Dedifferentiated amniotic fluid mesenchymal stem cell (primary cell): ENCODE measurements at regions not wholly inside any gene's neighbourhood (a gene's known extent, or its start where the extent isn't known, plus 50 kb on each side); places are given as distances from the start of the nearest gene placed in this dataset.
"Not testable (repeated sequence)": the region's sequence is repeated elsewhere in the genome, so short reads cannot be mapped to it uniquely, and the experiment has no call there.

Experiments used
- DNase-seq: peaks from one replicate; pipeline ENCODE4 v3.0.0-alpha.2; 2016; ENCODE audit errors: extremely low spot score

- DNase-seq: no peak
These were observed 336.6 kb upstream of the API5 start for GRCh38 chr11:42975180-42975529.

DNA sequence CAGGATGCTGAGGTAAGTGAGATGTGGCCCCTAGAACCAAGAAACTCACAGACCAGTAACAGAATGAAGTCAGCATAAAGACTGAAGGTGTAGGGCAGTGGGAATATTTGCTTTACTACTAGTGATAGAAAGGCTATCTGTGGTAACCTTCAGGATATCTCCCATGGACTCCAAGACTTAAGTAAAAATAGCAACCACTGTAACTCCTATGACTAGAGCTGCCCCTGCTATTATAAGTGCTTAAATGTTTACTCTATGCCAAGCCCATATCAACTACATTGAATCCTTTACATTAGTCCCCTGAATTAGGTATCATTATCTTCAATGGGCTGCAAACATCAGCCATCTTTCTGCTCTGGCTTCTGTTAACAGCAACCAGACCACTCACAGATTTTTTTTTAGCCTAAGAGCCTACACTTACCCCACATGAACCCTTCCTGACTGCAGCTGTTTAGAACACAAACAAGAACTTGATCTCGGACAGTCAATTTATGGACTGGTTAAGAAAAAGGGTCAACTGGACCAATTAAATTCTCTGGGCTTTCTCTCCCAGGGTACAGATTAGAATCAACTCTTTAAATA, 335.1 kb upstream of the API5 start:
- DNase-seq: no peak

GRCh38 chr11:42992594-42992993, 319.2 kb upstream of the API5 start:
- no peak for DNase-seq

DNA sequence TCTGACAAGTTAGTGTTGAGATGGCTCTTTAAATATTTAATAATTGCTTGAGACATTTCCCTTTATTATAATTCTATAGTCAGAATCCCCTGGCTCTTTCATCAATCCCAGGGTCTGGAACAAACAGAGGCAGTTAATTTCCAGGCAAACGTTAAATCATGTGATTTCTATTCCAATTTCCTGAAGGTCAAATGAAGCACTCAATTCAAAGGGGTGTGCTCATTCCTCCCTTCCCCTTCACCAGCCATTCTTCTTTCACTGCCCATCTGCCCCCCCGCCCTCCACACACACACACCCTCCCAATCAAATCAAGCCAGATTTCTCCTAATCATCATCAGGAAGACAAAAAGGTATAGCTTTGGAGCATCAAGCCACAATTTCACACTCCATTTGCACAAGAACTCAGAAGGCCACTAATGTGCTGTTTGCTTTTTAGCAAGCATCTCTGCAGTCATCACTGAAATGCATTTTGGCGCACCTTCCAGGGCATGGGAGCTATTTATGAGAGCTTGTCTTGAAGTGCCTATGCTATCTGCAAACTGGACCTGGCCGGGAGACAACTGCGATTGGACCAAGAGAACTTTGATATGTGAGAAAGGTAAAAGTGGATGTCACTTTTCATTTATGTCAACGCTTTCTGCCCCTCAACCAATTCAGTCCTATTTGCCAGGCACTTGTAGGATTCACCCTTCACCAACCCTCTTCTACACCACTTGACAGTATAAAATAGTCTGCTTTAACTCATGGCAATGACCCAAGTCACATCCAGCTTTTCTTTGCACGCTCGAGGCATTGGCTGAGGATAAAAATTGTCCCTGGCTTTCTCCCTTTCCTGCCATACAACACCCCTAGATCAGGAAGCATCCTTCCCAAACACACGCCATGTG, 315.1 kb upstream of the API5 start:
- no peak for DNase-seq

DNA sequence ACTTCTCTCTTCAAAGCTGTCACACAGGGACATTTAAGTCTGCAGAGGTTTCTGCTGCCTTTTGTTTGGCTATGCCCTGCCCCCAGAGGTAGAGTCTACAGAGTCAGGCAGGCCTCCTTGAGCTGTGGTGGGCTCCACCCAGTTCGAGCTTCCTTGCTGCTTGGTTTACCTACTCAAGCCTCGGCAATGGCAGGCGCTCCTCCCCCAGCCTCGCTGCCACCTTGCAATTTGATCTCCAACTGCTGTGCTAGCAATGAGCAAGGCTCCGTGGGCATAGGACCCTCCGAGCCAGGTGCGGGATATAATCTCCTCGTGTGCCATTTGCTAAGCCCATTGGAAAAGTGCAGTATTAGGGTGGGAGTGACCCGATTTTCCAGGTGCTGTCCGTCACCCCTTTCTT, 306.9 kb upstream of the API5 start:
- not testable (repeated sequence) for DNase-seq

DNA sequence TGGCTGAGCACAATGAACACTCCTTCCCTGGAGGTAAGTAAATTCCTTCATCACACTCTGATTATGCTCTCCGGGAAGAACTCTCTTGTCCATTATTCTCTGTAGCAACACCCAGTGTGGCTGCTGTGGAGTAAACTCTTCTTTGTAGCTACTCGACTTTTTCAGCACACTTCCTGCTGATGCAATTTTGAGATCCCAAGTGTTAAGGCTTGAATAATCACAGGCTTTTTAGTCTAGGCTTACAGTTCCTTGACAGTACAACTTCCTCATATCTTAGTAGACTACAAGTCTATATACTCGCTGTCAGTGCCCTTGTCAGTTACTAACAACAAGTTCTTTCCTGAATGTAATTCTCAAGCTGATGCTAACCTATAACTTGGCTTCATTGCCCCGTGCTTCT, 301.8 kb upstream of the API5 start:
- no peak for DNase-seq

DNA sequence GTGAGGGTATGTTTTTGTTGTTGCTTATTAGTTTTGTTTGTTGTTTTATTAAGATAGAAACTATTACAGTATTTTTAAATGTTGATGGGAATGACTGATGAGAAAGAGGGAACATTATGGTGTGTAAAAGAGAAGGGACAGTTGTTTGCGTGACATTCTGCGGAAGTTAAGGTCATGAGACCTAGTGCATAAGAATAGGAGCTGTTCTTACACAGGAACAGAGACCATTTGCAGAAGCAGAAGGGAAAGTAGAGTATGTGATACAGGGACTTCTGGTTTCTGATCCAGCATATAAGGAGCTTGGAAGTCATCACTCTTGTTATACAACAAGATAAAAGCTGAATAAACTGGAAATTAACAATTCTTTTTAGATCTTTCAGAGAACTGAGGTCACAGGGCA, 299.2 kb upstream of the API5 start:
- DNase-seq: no peak

DNA sequence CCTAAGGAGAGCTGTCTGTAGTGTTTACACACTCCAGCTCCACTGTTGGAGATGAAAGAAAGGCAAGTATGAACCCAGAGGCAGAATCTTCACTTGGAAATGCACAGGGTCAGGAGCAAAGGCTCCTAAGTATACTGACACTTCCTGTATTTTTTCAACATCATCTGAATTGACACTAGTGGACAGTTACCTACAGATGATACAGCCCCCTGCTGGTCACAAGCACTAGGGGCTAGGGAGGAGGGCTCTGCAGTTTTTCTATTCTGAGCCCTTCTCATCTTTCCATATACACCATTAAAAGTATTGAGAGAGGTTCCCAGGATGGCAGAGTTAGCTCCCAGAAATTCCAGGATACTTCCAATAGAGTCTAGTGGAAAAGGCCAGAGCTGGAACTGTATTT, 290.3 kb upstream of the API5 start:
- no peak for DNase-seq

GRCh38 chr11:43034341-43034740, 277.5 kb upstream of the API5 start:
- DNase-seq: no peak

DNA sequence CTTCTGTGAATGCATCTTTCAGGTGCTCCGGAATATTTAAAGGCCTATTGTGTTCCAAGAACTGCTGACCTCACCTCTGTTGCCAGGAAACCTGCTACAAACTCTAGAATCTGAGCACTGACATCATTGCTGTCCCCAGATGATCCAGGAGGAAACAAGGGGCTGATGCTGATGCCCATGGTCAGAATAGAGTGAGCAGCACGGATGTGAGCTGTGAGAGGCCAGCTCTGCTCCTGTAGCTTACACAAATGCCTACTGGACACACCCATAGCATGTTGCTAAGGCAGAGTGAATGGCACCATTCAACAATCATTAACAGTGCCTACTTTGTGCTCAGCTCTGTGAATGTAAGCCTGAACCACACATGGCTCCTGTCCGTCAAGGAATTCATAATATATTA, 276.7 kb upstream of the API5 start:
- no peak for DNase-seq

- no peak for DNase-seq
These were observed 258.0 kb upstream of the API5 start for GRCh38 chr11:43053638-43054412.

- DNase-seq: no peak
These were observed 244.1 kb upstream of the API5 start for GRCh38 chr11:43067681-43068080.

- DNase-seq: no peak
These were observed 240.5 kb upstream of the API5 start for GRCh38 chr11:43071338-43071737.

DNA sequence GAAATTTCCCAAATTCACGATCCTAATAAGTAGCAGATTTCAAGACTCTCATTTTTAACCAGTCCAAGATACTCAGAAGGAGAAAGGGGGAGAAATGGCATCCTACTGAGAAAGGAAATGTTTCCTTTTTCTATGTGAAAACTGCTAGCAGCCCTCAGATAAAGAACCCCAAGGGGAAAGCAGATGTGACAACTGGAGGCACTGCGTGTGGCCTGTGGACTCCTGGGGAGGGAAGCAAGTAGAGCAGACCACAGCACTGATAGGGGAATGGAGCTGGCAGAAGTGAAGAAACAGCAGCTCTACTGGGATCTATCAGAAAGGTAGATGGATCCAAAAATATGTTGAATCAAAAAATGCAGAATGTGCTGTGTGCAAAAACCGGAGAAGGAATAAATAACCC, 239.7 kb upstream of the API5 start:
- DNase-seq: no peak

- DNase-seq: no peak
These were observed 238.9 kb upstream of the API5 start for GRCh38 chr11:43072911-43073310.

- no peak for DNase-seq
These were observed 237.0 kb upstream of the API5 start for GRCh38 chr11:43074810-43075209.

DNA sequence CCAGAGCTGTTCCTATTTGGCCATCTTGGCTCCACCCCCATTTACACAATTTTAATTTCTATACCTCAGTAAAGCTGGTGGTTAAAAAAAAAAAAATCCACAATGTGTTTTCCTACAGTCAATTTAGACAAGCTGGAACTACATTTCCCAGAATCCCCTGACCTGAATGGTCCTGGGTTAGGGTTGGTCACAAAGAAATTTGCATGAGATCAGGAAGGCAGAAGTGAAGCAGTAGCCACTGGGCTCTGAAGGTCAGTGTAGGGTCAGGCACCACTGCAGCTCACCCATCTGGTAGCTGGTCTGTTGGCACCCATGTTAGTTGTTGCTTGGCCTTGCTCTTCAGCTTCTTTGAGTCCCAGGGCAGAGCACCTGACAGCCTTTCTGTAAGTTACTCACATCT, 210.7 kb upstream of the API5 start:
- DNase-seq: no peak

- DNase-seq: no peak
These were observed 195.7 kb upstream of the API5 start for GRCh38 chr11:43116071-43116470.

DNA sequence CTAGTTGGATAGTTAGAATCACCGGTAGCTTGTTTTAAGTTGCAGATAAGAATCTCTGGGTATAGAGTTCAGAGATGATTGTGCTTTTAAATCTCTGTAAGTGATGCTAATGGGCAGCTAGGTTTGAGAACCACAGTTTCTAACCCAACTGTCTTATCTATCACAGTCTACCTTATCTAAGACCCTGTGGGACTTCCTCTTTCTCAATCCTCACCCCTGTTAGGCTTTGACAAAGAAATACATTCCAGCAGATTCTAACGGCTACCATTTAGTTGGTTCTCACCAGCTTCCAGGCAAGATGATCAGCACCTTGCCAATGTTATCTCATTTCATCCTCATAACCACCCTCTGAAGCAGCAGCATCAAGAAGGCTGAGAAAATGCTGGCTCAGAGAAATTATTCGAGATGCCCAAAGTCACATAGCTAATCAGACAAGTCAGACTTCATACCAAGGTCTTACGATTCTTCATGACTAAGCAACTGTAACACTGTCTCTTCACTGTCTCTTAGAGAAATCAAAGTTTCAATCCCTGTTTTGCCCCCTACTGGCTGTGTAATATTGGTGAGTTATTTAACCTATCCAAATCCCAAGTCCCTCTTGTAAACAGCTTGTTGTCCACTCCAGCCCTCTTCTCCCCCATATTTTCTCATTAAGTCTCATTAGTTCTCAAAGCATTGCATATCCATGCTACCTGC, 192.4 kb upstream of the API5 start:
- DNase-seq: no peak

GRCh38 chr11:43122546-43122945, 189.2 kb upstream of the API5 start:
- no peak for DNase-seq

DNA sequence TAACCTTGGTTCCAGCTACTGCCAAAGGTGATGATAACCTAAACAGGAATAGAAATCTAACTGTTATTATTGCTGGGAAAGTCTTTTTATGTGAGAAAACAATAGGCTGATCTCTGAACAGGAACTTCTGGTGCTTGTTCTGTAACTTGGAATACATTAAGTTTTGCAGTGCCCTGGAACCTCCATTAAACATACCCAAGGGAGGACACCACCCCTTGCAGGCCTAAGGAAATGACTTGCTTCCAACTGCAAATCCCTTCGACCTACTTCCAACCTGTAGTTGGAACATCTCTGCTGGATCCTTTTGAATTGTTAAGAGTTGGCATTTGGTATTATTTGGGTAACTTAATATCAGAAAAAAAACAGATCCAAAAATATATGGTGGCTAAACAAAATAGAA, 188.4 kb upstream of the API5 start:
- no peak for DNase-seq

- no peak for DNase-seq
These were observed 187.4 kb upstream of the API5 start for GRCh38 chr11:43124272-43124935.
